MM.1S (cell line): ENCODE measurements at regions not wholly inside any gene's neighbourhood (a gene's known extent, or its start where the extent isn't known, plus 50 kb on each side); places are given as distances from the start of the nearest gene placed in this dataset.

Experiments used
- EZH2phosphoT487 ChIP-seq: fragments of 300-600 bp; sonication (generic); IDR thresholded peaks from 2 replicates; pipeline ENCODE4 v1.6.1; 2018; ENCODE audit warnings: antibody characterized with exemption, low read length
- TF ChIP-seq, protein P1 (sequence below): fragments of 300-600 bp; sonication (generic); IDR thresholded peaks from 2 replicates; pipeline ENCODE4 v1.5.1; 2016; ENCODE audit warnings: antibody characterized with exemption, low read length, mixed read lengths

DNA sequence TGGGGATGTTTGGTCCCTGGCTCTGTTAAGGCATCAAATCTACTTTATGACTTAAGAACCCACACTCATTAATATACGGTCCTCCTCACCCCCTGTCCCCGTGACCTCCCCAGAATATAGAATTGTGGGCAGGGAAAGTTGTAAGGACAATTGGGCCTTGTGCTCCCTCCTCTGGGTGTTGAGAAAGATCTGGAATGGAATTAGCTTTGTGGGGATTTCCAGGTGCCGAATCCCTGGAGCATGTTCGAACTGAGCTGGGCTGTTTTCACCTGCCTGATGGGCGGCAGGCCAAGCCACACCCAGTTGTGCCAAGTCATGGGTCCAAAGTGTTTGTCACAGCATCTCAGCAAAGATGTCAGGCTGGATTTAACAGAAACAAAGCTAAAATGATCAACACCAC is 349.3 kb upstream of the KLF3 start:
- TF ChIP-seq, protein P1, sequence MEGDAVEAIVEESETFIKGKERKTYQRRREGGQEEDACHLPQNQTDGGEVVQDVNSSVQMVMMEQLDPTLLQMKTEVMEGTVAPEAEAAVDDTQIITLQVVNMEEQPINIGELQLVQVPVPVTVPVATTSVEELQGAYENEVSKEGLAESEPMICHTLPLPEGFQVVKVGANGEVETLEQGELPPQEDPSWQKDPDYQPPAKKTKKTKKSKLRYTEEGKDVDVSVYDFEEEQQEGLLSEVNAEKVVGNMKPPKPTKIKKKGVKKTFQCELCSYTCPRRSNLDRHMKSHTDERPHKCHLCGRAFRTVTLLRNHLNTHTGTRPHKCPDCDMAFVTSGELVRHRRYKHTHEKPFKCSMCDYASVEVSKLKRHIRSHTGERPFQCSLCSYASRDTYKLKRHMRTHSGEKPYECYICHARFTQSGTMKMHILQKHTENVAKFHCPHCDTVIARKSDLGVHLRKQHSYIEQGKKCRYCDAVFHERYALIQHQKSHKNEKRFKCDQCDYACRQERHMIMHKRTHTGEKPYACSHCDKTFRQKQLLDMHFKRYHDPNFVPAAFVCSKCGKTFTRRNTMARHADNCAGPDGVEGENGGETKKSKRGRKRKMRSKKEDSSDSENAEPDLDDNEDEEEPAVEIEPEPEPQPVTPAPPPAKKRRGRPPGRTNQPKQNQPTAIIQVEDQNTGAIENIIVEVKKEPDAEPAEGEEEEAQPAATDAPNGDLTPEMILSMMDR, result no peak
- no peak for TF ChIP-seq EZH2phosphoT487
